Transverse colon (tissue), 4 donors: ENCODE measurements at regions not wholly inside any gene's neighbourhood (a gene's known extent, or its start where the extent isn't known, plus 50 kb on each side); places are given as distances from the start of the nearest gene placed in this dataset.

ENCODE experiments used
- DNase-seq: peaks from one replicate; pipeline ENCODE4 v3.0.0-alpha.2; 2019
- H3K27ac ChIP-seq, 4 donors: fragments of 200-600 bp; sonication (generic); 2 replicates each; pipeline ENCODE4 v1.5.1; 2016 to 2018; ENCODE audit warnings: inconsistent platforms in 4 of 4
- H3K27me3 ChIP-seq: fragments of 200-600 bp; sonication (generic); 2 replicates; pipeline ENCODE4 v1.5.1; 2017; ENCODE audit warnings: inconsistent platforms
- H3K36me3 ChIP-seq, 4 donors: fragments of 200-600 bp; sonication (generic); 2 replicates each; pipeline ENCODE4 v1.5.1; 2017 to 2019; ENCODE audit warnings: inconsistent platforms in 4 of 4
- H3K4me1 ChIP-seq, 4 donors: fragments of 200-600 bp; sonication (generic); 2 replicates each; pipeline ENCODE4 v1.5.1; 2017 to 2020; ENCODE audit warnings: inconsistent platforms in 4 of 4
- H3K4me3 ChIP-seq, 4 donors: fragments of 200-600 bp; sonication (generic); 1 replicate in 1 of 4; 2 replicates in 3 of 4; pipeline versions ENCODE4 v1.5.1 to v1.6.1; 2017 to 2019; ENCODE audit warnings: inconsistent platforms in 4 of 4
- H3K9me3 ChIP-seq, 2 donors: fragments of 200-600 bp; sonication (generic); 2 replicates each; pipeline ENCODE4 v1.5.1; 2017 to 2019; ENCODE audit warnings: inconsistent platforms in 2 of 2
- CTCF ChIP-seq, 5 experiments: fragments of 200-600 bp in 3 of 5; fragments of 450-650 bp in 2 of 5; sonication (generic) in 3 of 5; IDR thresholded peaks; 1 replicate in 2 of 5; 2 replicates in 3 of 5; pipeline ENCODE4 v1.5.1; 2016 to 2017; ENCODE audit warnings: antibody characterized with exemption in 5 of 5, inconsistent platforms in 3 of 5, mild to moderate bottlenecking in 2 of 5, moderate library complexity in 1 of 5
- EP300 ChIP-seq: sonication (generic); formaldehyde crosslinking; IDR thresholded peaks from one replicate; pipeline ENCODE4 v1.6.1; 2017; ENCODE audit warnings: antibody characterized with exemption, low read depth
- POLR2A ChIP-seq: fragments of 450-650 bp; IDR thresholded peaks from one replicate; pipeline ENCODE4 v1.6.1; 2016; ENCODE audit warnings: antibody characterized with exemption, mild to moderate bottlenecking, moderate library complexity
- POLR2AphosphoS5 ChIP-seq, 3 donors: sonication (generic); formaldehyde crosslinking; IDR thresholded peaks; one replicate each; pipeline ENCODE4 v1.6.1; 2016; ENCODE audit warnings: antibody characterized with exemption in 3 of 3
- WGBS, 2 donors: methylation state at CpG; one replicate each; pipeline ENCODE4 v1.1.5; 2018; ENCODE audit warnings: low coverage in 1 of 2; 5-methylcytosine and 5-hydroxymethylcytosine counted together
- in situ Hi-C, 4 donors: fragments of 200-750 bp; cut with MboI; loops; one replicate each; pipeline versions ENCODE4 v1.15.0 to v1.15.1; 2017; ENCODE audit warnings: low sequenced_read_pairs in 3 of 4, low pct_ligation_motif_present in 1 of 4, low pct_unique_long_range_greater_than_20kb in 1 of 4
- intact Hi-C: fragments of 100-400 bp; cut with DNase I; formaldehyde crosslinking; loops from one replicate; pipeline ENCODE4 v1.15.1; 2023; ENCODE audit warnings: low total_unique reads

- no peak overlapping the region for H3K4me3 ChIP-seq
- intact Hi-C loops (loop anchor here (5.0 to 10.0 kb wide), 2 partner anchors 102 to 185 kb away; no protein-coding TSS in a partner anchor), in situ Hi-C loops (loop anchor here (10.0 to 25.0 kb wide), 4 partner anchors 185 to 362 kb away; partner anchors contain the start of genes HOXD8 (in 2 of the 4) and HOXD9 (in 2 of the 4))
- H3K4me1 ChIP-seq = peaks cover 0 to 5% (median 2%) of the 10 kb centered on the region in 4 donors
- no peaks in the 10 kb centered on the region for H3K9me3 ChIP-seq
- WGBS, 2 donors = 60 to 78% methylated on average over 2 to 3 of the region's 3 CpGs
- H3K27ac ChIP-seq = no peak overlapping the region
- TF ChIP-seq EP300 (no peak), CTCF (IDR thresholded peaks at IDR 0.05) (no peak), POLR2A (no peak), POLR2AphosphoS5 (IDR thresholded peaks at IDR 0.05) (no peak)
- H3K27me3 ChIP-seq = no peaks in the 10 kb centered on the region
- no peaks in the 10 kb centered on the region for H3K36me3 ChIP-seq
- no peak for DNase-seq
These were observed 180.6 kb downstream of the MTX2 start for GRCh38 chr2:176449852-176450251.

DNA sequence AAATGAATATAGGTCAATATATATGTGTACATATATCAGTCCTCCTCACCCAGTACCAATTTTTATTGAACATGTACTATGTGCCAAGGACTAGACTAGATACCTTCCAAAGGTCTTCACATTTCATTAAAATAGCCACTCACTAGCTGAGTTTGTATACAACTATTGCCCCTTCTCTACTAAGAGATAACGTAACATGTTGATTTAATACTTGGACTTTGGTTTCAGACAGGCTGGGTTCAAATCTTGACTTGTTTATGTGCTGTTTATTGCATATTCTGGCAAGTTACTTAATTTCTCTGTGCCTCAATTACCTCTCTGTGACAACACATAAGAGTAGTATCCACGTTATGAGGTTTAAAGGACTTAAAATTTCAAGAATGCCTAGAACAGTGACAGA, 184.5 kb downstream of the MTX2 start:
- 59 to 72% methylated on average over 2 of the region's 2 CpGs for WGBS, 2 donors
- Histone ChIP-seq H3K27ac (no peak overlapping the region), H3K27me3 (no peaks in the 10 kb centered on the region), H3K4me3 (no peak overlapping the region), H3K4me1 (peaks cover 0 to 7% (median 3%) of the 10 kb centered on the region in 4 donors), H3K36me3 (no peaks in the 10 kb centered on the region), H3K9me3 (no peaks in the 10 kb centered on the region)
- DNase-seq = no peak
- in situ Hi-C loops = loop anchor here (10.0 to 25.0 kb wide), 4 partner anchors 181 to 359 kb away; partner anchors contain the start of genes HOXD8 (in 2 of the 4) and HOXD9 (in 2 of the 4)
- TF ChIP-seq POLR2A = no peak
- TF ChIP-seq POLR2AphosphoS5 (IDR thresholded peaks at IDR 0.05) = no peak
- no peak for TF ChIP-seq EP300
- intact Hi-C loops = loop anchor here (5.0 to 10.0 kb wide), 2 partner anchors 99 to 181 kb away; no protein-coding TSS in a partner anchor

DNA sequence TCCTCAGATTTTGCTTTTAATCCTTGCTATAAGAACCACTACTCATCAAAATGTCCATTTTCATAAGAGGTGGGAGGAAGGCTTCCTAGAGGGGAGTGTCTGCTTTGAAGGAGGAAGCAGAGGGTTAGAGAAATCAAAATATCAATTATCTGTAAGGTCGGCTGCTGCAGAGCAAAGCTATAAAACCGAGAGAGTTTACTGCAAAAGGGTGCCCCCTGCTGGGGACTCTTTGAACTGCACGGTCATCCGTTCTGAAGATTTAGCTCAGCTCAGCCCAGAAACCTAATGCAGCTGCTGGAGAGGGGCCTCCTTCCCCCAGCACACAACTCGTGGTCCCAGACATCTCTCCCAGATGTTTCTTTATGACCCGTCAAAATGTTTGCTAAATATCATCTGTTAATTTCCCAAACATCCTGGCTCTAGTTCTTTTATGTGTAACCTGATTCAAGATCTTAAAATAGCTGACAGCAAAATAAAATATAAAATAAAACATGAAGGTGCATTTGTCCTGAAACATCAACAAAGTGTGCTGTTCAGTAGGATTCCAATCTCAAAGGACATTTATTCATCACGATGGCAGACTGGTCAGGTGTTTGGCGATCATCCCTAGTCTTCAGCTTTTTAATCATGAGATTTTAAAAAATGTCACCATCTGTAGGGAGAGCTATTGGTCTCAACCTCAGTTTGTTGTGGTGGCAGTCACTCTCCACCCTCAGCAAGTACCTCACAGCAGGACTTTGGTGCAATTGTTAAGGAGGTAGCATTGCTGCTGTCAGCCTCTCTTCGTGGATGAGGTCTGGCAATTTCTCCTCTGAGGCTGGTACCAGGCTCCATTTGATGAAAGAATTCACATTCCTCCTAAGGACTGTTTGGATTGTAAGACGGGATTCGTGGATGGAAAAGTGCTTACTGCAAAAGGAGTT, 185.9 kb downstream of the MTX2 start:
- intact Hi-C loops = loop anchor here (5.0 to 10.0 kb wide), 2 partner anchors 97 to 180 kb away; no protein-coding TSS in a partner anchor
- in situ Hi-C loops = loop anchor here (5.0 to 25.0 kb wide), 6 partner anchors 180 to 357 kb away; partner anchors contain the start of genes HOXD8 (in 2 of the 4) and HOXD9 (in 2 of the 4)
- Histone ChIP-seq H3K4me1 (peaks cover 0 to 7% (median 3%) of the 10 kb centered on the region in 4 donors), H3K4me3 (no peak overlapping the region), H3K36me3 (no peaks in the 10 kb centered on the region), H3K27ac (peak overlapping the region; percentile 25 to 68 (median 51)), H3K27me3 (no peaks in the 10 kb centered on the region), H3K9me3 (no peaks in the 10 kb centered on the region)
- TF ChIP-seq POLR2AphosphoS5 (IDR thresholded peaks at IDR 0.05) (peak in 1 of 3 donors; percentile 20), CTCF (IDR thresholded peaks at IDR 0.05) (peak; percentile 89 to 96 (median 95)), EP300 (no peak)
- DNase-seq = peak; percentile 91
- 18 to 20% methylated on average over 10 to 11 of the region's 11 CpGs for WGBS, 2 donors

GRCh38 chr2:176455816-176456291, 186.6 kb downstream of the MTX2 start:
- intact Hi-C loops = loop anchor here (2.0 to 10.0 kb wide), 2 partner anchors 179 to 315 kb away; no protein-coding TSS in a partner anchor
- H3K4me3 ChIP-seq = no peak overlapping the region

More at GRCh38 chr2:176455816-176456291, 186.6 kb downstream of the MTX2 start:
- Histone ChIP-seq H3K4me1 (peaks cover 0 to 7% (median 3%) of the 10 kb centered on the region in 4 donors), H3K27me3 (no peaks in the 10 kb centered on the region), H3K27ac (peak overlapping the region; percentile 25 to 68 (median 51)), H3K9me3 (no peaks in the 10 kb centered on the region), H3K36me3 (no peaks in the 10 kb centered on the region)
- in situ Hi-C loops = loop anchor here (5.0 to 25.0 kb wide), 6 partner anchors 179 to 356 kb away; partner anchors contain the start of genes HOXD8 (in 2 of the 4) and HOXD9 (in 2 of the 4)
- 44 to 51% methylated on average over 2 to 3 of the region's 3 CpGs for WGBS, 2 donors
- TF ChIP-seq POLR2AphosphoS5 (IDR thresholded peaks at IDR 0.05) (peak in 2 of 3 donors; percentile 38 to 66), CTCF (IDR thresholded peaks at IDR 0.05) (no peak)
- DNase-seq = peak; percentile 26
